ENCODE measurements at regions not wholly inside any gene's neighbourhood (a gene's known extent, or its start where the extent isn't known, plus 50 kb on each side); places are given as distances from the start of the nearest gene placed in this dataset.

- TF ChIP-seq CTCF (conservative IDR thresholded peaks at IDR 0.05 in 1 of 2, IDR thresholded peaks at IDR 0.05 in 1 of 2; ENCODE audit: low read depth in 1 of 2, low read length in 2 of 2): no peak
- TF ChIP-seq EZH2 (IDR thresholded peaks at IDR 0.05; ENCODE audit: low read length, missing control alignments): no peak
Observed at GRCh38 chr13:40252676-40253075, 413.8 kb downstream of the FOXO1 start.

Measured in fibroblast of lung (primary cell).